ENCODE measurements at regions not wholly inside any gene's neighbourhood (a gene's known extent, or its start where the extent isn't known, plus 50 kb on each side); places are given as distances from the start of the nearest gene placed in this dataset.
A peak's percentile ranks its signal among the peaks of the same experiment; 100 is the strongest.

DNA sequence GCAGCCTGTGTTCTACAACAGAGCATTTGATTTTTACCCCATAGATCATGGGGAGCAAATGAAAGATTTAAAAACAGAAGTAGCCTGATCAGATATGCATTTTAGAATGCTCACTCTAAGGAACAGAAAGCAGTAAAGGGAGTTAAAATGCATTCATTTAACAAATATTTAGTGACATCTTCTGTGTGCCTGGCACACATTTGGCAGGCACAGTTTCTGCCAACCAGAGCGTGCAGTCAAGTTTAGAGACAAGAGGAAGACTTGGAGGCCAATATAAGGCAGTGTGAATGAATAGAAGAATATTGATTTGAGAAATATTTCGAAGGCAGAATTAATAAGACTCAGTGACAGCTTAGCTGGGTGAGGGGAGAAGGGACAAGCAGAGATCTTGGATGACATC is 210.1 kb downstream of the KDR start:
- DNase-seq: no peak

DNA sequence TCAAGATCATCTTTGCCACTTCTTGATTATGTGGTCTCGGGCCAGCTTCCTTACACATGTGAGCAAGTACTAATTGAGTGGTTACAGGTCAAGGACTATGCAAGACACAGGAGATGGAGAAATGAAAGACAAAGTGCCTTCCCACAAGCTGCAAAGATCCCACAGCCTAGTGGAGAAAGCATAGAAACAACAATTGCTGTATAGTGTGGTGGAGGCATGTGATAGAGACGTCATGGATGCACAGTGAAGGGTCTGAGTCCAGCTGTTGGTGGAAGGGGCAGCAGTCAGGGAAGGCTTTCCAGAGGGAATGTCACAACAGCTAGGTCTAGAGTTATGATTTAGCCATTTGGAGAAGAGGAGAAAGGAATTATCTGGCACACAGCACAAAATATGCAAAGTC is 210.6 kb downstream of the KDR start:
- no peak for DNase-seq

DNA sequence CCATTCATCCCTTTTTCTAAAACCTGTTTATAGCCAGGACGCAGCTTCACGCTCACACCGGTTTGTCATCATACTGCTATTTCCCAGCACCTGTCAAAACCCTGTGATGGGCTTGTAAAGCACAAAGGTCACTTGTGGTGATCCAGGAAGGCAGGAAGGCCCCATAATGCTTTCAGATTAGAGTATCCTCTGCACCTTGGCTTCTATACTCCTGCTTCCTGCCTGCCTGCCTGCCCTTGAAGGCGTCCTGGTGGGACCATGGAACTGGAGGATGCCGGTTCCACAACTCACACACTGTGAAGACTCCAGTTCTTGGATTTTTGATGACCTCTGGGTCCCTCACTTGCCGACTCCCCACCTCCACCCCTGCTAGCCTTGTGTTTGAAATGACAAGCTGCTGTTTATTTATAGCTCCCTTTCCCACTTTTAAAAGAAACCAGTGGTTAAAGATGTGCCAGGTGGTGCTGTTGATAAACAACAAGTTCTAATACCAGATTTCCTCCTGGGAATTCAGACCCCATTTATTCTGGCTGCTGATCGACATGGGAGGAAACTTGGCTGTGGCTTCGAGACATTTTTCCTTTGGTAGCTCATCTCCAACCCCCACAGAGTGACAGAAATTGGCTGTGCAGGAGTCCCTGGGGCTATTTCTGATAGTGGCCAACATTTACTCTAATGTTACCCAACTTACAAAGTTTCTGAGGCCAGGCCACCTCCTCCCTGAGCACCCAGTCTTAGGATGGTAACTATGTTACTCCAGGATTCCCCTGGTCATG is 211.5 kb downstream of the KDR start:
- DNase-seq: peak; percentile 30

DNA sequence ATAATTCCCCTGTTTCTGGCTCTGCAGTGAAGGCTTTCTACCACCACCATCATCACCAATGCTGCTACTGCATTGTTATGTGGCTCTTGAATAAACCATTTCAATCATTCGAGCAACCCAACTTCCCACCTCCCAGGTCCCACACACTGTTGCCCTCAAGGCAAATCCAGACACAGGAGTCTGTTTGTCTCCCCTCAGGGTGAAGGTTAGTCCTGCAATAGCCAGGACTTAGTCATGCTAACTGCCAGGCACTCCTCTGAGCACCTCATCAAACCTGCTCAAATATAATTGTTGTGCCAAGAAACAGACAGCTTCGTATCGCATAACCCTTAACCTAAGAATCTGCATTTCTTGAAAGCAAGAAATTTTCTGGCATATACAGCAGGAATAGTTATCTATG is 213.2 kb downstream of the KDR start:
- no peak for DNase-seq

DNA sequence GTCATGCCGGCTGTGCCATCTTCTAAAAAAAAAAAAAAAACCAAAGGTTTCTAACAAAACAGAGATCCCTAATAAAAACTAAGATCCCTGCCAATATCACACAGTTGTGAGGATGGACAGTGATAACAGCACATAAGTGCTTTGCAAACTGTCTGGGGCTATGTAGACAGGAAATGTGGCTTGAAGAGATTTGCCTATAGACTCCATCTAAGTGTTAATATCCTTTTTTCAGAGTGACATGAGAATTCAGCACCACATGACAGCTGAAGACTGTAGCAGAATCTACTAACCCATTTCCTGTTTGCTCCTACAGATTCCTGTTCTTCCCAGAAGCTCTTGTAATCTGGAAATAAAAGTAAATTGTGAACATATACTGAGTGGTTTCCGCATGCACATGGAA is 215.4 kb downstream of the KDR start:
- DNase-seq: no peak

DNA sequence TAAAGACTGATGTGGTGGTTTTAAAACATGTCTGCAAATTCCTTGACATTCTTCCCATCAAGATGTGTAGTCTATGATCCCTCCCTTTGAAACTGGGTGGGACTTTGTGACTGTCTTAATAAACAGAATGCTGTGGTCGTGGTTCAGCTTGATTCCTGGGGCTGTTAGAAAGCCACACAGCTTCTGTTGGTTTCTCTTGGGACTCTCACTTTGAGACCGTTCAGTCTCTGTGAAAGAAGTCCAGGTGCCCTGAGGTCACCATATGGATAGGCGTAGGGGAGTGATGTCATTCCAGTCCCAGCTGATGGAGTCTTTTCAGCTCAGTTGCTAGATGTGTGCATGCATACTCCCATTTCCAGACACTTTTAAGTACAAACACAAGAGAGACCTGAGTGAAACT is 216.6 kb downstream of the KDR start:
- no peak for DNase-seq

DNA sequence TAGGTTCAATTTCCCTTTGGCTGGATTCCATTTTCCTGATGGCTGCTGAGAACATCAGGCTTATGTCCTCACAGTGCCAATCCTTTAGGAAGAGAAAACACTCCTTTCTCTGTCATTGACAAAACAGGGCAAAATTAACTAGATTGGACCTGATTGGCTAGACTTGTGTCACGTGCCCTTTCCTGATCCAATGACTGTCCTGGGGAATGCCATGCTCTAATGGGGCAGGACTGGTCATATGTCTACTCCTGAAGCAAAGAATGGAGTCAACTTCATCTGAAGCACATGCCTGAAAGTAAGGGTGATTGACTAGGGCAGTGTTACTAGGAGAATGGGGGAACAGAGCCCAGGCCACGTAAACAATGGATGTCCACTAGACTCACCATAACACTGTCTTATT is 220.4 kb downstream of the KDR start:
- no peak for DNase-seq

DNA sequence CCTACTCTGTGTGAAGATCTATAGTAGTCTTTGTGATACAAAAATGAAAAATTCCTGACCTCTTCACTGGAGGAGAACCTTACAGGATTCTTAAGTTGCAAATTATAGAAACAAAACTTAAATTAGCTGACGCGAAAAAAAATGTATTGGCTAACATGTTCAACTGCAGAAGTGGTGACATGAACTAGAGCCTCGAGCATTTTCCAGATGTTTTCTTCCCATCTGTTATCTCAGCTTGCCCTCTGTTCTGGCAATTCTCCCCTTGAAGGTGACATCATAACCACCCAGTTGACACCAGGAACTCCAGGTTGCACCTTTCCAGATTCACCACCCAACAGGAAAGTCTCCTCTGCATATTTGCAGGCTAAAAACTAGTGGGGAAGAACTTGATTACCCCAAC is 222.4 kb downstream of the KDR start:
- DNase-seq: no peak

DNA sequence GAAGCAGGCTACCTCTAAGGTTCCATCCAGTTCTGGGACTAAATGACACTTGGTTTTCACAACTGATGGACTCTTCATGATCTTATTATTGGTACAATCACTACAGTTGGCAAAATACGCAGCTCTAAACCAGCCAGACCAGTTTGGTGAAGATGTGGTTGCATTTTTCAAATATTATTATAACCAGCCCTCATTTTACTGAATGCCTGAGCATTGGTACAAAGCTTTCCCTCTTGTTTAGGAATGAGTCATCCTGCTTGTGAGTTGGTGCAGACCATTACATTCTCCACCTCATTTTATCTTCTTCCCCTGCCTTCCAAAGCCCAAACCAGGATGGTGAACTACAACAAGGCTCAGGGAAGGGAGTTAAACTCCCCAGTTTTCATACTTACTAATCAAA is 223.1 kb downstream of the KDR start:
- no peak for DNase-seq

DNA sequence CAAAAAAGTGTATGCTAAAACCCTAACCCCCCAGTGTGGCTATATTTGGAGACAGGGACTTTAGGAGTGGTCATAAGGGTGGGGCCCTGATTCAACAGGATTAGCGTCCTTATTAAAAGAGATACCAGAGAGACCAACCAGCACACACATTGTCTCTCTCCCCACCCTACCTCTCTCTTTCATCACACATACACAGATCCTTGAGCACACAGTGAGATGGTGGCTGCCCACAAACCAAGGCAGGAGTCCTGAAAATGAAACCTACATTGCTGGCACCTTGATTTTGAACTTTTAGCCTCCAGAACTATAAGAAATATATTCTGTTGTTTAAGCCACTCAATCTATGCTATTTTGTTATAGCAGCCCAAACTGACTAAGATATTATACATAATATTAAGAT is 224.2 kb downstream of the KDR start:
- DNase-seq: no peak

DNA sequence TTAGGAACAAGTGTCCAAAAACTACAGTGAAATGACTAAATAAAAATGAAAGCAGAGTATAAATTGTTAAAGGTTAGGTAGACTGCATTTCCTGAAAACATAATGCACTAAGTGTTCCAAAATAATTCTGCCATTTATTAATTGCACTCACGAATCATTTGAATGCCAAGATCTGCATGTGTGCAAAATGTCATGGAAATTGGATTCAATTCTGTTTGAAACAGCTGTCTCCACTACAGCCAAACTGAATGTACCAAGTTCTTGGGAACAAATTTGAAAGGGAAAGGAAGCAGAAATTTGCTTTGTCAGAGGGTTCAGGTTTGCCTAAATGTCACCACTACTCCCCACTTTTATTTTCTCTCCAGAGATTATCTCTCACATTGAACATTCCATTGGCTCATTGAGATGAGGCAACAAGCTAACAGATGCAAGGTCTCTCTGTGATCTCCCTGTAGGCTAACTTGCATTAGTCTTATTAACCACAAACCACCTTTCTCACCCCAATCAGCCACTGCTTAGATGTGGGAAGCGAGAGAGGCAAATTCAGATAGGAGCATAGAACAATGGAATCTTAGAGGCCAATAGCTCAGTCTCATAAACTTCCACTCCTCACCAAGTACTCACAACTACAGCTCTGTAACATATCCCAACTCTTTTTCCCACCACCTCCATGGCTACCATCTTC is 226.6 kb downstream of the KDR start:
- DNase-seq: peak; percentile 33

DNA sequence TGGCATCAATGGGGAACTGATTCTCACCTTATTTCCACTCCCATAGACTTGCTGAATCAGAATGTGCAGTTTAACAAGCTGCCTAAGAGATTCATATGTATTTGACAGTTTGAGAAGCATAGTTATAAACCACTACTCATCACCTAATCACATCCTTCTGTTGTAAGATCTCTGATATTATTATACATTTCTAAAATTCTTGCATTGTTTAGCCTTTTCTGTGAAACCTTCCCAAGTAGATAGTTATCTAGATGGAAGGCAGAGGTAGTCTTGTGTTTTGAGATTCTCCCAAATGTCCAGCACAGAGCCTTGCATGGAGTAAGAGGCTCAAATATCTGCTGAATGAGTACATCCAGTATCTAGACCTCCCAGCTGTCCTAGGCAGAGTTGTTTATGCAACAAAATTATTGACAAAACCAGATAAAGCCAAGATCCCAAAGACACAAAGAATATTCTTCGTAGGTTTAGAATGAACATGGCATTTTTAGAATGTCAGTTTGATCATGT is 227.3 kb downstream of the KDR start:
- no peak for DNase-seq

DNA sequence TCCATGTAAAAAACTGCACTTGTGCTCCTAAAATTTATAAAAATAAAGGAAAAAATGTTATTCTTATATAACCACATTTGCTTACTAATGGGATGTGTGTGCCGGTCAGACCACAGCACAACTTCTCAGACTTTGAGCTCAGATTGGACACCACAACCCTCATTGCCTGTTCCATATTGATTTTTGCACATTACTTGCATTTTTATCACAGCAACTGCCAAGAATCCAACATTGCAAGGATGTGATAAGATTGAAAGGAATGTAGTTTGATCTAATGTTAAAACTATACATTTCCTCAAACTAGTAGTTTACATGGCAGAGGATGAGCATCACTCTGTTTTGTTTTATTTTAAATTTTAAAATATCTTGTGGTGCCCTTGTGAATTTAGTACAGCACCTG is 227.8 kb downstream of the KDR start:
- DNase-seq: no peak

DNA sequence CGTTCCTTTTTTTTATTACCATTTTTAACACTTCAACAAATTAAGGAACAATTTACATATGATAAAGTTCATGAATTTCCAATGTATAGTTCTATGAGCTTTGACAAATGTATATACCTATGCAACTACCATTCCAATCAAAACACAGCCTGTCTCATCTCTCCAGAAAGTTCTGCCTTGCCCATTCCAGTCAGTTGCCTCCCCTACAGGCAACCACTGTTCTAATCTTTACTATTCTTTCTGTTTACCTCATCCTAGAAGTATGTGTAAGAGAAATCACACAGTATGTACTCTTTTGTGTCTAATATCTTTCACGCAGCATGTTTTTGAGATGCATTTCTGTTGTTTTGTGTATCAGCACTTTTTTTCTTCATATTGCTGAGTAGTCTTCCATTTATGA is 224.9 kb downstream of the KIT start:
- DNase-seq: no peak

DNA sequence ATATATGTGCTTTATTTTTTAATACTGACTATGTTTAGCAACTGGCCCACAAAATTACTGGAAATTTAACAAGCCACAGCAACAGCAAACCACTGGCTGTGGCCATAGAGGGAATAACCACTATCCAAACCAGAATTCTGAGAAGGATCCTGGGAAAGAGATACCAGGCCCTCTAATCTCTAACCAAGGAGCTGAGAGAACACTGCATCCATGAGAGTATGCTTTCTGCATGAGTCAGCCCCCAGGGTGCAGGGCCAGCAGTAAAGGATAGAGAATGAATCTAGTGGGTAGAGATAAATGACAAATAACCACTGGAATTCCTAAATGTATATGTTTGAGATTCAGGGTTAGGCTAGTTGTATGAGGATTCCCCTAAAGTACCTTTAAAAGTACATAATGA is 221.8 kb downstream of the KIT start:
- DNase-seq: no peak

DNA sequence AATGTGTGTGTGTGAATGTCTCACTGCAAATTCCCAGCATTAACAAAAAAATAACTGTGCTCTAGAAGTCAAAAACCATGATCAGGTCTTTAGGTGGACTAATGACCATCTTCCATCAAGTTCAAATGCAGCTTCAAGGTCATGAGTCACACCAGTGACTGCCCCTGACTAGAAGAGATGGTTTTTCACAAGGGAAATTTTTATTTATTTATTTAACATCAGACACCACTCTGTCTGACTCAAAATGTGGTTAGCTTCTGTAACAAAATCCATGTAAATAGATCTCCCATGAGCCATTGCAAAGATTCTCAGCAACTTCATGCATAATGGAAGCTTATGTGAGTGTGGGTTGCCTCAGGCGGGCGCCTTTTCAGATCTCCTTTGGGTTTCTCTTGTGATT is 219.2 kb downstream of the KIT start:
- no peak for DNase-seq

DNA sequence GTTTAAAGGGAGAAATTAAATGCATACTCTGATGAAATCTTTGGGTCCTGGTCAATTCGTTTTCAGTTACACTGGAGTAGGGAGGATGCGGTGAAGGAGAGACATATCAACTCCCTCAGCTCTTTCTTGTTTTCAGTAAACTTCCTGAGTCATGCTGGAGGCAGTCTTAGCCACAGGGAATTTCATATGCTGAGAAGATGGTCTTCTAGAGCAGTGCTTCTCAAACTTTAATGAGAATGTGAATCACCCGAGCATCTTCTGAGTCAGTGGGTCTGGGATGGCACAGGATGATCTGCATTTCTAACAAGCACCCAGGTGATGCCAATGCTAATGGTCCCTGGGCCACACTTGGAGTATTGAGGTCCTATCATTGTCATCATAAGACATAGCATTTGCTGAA is 214.5 kb downstream of the KIT start:
- no peak for DNase-seq

DNA sequence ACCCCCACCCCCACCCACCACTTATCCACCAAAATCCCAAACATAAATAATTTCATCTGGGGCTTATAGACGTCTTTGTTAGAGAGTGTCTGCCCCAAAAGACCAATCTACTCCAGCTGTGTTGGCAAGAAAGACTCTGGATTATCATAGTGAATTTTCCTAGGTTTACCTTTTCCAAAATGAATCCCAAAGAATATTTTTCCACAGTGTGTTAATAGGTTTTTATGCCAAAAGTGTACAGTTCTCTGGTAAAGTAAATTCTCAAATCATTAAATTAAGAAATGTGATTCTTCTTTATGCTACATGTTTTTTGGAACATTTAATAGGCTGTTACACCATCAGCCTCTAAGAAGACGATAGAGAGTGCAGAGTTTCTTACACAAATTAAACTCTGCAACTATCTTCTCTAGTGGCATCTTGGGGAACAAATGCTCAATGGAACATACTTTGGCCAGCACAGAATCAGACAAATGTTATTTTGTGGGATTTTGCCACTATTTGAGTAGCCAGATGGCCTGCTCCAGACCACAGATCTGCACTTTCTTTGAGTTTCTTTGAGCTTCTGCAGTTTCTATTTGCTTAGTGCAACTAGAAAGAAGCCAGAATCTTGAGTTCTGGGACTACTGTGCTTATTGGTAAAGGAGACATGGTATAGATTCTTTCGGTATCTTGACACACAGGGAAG is 206.0 kb downstream of the KIT start:
- DNase-seq: no peak

DNA sequence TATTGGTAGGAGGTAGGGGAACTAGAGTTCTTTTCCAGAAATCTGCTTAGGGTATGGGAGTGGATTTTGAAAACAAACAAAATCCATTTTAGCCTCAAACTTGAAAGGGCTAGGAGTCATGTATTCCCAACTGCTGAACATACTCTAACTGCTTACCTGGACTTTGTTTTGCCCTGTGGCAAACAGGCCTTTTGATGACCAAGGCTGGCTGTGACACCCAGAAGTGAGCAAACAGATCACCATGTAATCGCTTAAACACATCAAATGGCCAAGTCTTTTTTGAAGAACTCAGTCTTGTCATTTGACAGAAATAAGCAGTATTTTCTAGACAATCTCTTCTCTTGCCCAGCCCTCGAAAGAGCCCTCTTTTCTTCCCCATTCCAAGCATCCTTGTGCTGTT is 203.4 kb downstream of the KIT start:
- no peak for DNase-seq

DNA sequence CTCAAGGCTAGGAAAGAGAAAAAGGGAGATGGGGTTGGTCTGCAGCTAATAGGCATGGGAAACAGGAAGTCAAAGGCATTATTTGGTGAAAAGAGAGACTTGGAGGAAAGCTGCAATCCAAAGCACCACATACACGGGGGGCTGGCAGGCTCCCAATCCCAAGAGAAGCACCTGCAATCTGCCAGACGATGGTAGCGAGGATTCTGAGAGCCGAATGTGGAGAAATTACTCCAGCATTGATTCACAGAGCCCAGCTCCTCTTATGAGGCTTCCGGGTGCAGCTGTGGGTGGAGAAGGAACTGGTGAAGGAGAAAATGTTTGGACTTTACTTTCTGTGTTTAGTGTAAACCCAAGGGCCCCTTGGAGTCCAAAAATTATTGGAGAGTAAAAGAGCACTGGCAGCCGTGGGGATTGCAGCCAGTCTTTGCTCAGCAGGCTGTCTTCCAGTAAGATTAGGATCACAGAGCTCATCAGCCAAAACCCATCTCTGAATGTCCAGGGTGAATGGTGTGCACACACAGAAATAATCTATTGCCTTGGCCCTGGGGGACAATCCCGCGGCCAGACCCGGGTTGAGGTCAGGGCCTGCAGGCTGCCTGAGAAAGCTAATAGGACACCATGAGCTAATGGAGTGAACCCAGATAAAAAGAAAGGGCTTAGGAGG is 197.6 kb downstream of the KIT start:
- DNase-seq: peak; percentile 6

DNA sequence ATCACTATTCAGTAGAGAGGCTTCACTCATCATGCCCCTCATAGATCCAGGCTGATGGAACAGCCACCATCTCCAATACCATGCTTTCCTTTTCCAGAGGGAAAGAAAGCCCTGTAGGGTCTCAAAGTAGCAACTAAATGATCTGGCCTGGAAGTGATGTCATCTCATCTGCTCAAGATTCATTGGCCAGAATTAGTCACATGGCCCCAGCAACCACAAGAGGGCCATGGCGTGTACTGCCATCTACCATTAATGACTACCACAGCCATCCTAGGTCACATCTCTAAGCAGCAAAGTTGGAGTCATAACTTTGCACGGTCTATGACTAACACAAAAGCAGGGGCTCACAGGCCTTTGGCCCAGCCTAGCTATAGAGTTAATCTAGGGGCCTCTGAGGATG is 194.8 kb downstream of the KIT start:
- DNase-seq: no peak

DNA sequence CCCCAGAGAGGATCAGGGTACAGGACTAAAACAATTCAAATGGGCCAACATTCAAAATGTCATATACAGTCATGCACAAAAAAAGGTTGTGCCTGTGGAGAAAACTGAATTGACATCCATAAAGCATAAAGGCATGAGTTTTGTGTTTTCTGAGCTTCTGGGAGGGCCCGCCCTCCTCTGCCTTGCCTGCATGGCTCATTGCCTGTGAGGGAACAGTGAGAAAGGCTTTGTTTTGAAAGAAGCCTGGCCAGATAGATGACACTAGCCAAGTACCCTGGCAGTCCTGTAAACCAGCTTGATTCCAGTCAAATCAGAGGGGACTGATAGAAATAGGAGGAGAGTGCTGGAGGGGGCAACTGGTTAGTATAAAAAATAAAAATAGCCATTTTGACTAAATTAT is 194.3 kb downstream of the KIT start:
- no peak for DNase-seq

DNA sequence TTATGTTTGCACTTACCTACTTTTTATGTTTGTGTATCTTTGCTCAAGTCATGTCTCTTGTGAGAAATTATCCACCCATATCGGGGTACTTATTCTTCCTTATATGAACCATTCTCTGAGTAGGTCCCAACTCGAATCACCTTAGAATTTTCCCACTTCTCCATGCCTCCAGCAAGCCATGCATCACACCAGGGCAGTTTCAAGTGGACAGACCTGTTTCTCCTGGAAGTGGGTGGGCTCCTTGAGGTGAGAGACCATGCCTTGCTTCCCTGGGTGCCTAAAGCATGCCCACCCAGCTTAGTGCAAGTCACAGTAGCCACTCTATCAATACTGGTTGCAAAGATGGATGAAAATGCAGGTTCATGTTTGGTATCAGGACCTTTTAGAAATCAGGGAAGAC is 187.2 kb downstream of the KIT start:
- DNase-seq: no peak

Measured in skin of body (tissue), 1 donor.